HCT116 (cell line): ENCODE measurements at regions not wholly inside any gene's neighbourhood (a gene's known extent, or its start where the extent isn't known, plus 50 kb on each side); places are given as distances from the start of the nearest gene placed in this dataset.

Experiments
- CTCF ChIP-seq, 3 experiments: fragments of 200-600 bp in 1 of 3; sonication (generic) in 1 of 3; IDR thresholded peaks in 2 of 3; conservative IDR thresholded peaks in 1 of 3; 2 replicates each; pipeline ENCODE4 v1.5.1; 2012 to 2017; ENCODE audit warnings: low read depth in 2 of 3, low read length in 2 of 3, antibody characterized with exemption in 1 of 3, borderline replicate concordance in 1 of 3, control low read depth in 1 of 3, mild to moderate bottlenecking in 1 of 3, mixed read lengths in 1 of 3, mixed run types in 1 of 3, moderate library complexity in 1 of 3; ENCODE audit not compliant: insufficient read depth in 1 of 3
- ELF1 ChIP-seq: IDR thresholded peaks from 2 replicates; pipeline ENCODE4 v1.6.1; 2012; ENCODE audit warnings: low read depth, borderline replicate concordance
- EZH2 ChIP-seq: fragments of 200-600 bp; sonication (generic); IDR thresholded peaks from 2 replicates; pipeline ENCODE4 v1.6.1; 2017; ENCODE audit warnings: antibody characterized with exemption, mixed run types
- FOSL1 ChIP-seq: IDR thresholded peaks from 2 replicates; pipeline ENCODE4 v1.6.1; 2012; ENCODE audit warnings: low read depth
- MAX ChIP-seq: IDR thresholded peaks from 2 replicates; pipeline ENCODE4 v1.6.1; 2012
- POLR2A ChIP-seq: IDR thresholded peaks from 2 replicates; pipeline ENCODE4 v1.7.0; 2011; ENCODE audit warnings: borderline replicate concordance; ENCODE audit not compliant: insufficient read depth, insufficient read length; ENCODE audit errors: extremely low read depth
- POLR2AphosphoS5 ChIP-seq: IDR thresholded peaks from 2 replicates; pipeline ENCODE4 v1.6.1; 2011; ENCODE audit warnings: mild to moderate bottlenecking, low read depth, low read length, moderate library complexity
- SRF ChIP-seq: IDR thresholded peaks from 2 replicates; pipeline ENCODE4 v1.6.1; 2012; ENCODE audit warnings: low read depth

- no peak for TF ChIP-seq FOSL1
- no peak for TF ChIP-seq EZH2
- no peak for TF ChIP-seq POLR2A
- no peak for TF ChIP-seq ELF1
- no peak for TF ChIP-seq SRF
- no peak for TF ChIP-seq MAX
- TF ChIP-seq CTCF (IDR thresholded peaks at IDR 0.05 in 2 of 3, conservative IDR thresholded peaks at IDR 0.05 in 1 of 3; ENCODE audit: borderline replicate concordance in 1 of 3, insufficient read depth in 1 of 3, low read depth in 2 of 3, low read length in 2 of 3), result no peak
- no peak for TF ChIP-seq POLR2AphosphoS5
These were observed 217.2 kb upstream of the BOD1L1 start for GRCh38 chr4:13844740-13845139.
